ENCODE measurements at regions not wholly inside any gene's neighbourhood (a gene's known extent, or its start where the extent isn't known, plus 50 kb on each side); places are given as distances from the start of the nearest gene placed in this dataset.

DNA sequence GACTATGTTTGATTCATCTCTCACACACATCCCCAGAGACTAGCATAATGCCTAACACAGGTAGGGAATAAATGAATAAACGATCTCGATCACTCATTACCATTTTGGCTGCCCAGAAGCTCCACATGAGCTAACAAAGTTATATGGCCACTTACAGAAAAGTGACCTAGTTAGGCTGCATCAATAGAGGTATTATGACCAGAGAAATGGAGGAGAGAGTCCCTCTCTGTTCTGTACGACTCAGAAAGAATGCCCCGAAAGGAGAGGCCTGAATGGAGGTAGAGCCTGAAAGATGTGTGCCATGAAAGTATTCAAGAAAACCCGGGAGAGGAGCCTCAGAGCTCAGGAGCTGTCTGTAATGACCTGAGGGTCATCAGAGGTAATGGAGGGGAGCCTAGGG lies 208.2 kb upstream of the GRIK3 start:
- H3K4me3 ChIP-seq (replicated peaks; ENCODE audit: insufficient read depth, low read length), result no peak overlapping the region
- H3K27me3 ChIP-seq (ENCODE audit: insufficient read depth, poor library complexity, severe bottlenecking), result no peaks in the 10 kb centered on the region
- TF ChIP-seq SPI1 (IDR thresholded peaks at IDR 0.05; ENCODE audit: borderline replicate concordance, low read depth) (no peak), POLR2AphosphoS5 (IDR thresholded peaks at IDR 0.05; ENCODE audit: low read depth) (no peak), GABPA (IDR thresholded peaks at IDR 0.05; ENCODE audit: low read depth) (no peak)
- TF ChIP-seq, protein P1, sequence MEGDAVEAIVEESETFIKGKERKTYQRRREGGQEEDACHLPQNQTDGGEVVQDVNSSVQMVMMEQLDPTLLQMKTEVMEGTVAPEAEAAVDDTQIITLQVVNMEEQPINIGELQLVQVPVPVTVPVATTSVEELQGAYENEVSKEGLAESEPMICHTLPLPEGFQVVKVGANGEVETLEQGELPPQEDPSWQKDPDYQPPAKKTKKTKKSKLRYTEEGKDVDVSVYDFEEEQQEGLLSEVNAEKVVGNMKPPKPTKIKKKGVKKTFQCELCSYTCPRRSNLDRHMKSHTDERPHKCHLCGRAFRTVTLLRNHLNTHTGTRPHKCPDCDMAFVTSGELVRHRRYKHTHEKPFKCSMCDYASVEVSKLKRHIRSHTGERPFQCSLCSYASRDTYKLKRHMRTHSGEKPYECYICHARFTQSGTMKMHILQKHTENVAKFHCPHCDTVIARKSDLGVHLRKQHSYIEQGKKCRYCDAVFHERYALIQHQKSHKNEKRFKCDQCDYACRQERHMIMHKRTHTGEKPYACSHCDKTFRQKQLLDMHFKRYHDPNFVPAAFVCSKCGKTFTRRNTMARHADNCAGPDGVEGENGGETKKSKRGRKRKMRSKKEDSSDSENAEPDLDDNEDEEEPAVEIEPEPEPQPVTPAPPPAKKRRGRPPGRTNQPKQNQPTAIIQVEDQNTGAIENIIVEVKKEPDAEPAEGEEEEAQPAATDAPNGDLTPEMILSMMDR (IDR thresholded peaks at IDR 0.05; ENCODE audit: insufficient read depth, low read length), result no peak
- TF ChIP-seq, protein P2, sequence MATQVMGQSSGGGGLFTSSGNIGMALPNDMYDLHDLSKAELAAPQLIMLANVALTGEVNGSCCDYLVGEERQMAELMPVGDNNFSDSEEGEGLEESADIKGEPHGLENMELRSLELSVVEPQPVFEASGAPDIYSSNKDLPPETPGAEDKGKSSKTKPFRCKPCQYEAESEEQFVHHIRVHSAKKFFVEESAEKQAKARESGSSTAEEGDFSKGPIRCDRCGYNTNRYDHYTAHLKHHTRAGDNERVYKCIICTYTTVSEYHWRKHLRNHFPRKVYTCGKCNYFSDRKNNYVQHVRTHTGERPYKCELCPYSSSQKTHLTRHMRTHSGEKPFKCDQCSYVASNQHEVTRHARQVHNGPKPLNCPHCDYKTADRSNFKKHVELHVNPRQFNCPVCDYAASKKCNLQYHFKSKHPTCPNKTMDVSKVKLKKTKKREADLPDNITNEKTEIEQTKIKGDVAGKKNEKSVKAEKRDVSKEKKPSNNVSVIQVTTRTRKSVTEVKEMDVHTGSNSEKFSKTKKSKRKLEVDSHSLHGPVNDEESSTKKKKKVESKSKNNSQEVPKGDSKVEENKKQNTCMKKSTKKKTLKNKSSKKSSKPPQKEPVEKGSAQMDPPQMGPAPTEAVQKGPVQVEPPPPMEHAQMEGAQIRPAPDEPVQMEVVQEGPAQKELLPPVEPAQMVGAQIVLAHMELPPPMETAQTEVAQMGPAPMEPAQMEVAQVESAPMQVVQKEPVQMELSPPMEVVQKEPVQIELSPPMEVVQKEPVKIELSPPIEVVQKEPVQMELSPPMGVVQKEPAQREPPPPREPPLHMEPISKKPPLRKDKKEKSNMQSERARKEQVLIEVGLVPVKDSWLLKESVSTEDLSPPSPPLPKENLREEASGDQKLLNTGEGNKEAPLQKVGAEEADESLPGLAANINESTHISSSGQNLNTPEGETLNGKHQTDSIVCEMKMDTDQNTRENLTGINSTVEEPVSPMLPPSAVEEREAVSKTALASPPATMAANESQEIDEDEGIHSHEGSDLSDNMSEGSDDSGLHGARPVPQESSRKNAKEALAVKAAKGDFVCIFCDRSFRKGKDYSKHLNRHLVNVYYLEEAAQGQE (IDR thresholded peaks at IDR 0.05; ENCODE audit: insufficient replicate concordance, low read depth), result no peak
- H3K27ac ChIP-seq (replicated peaks), result no peak overlapping the region
- DNase-seq (ENCODE audit: low read depth in 1 of 2, low spot score in 1 of 2), result no peak

DNA sequence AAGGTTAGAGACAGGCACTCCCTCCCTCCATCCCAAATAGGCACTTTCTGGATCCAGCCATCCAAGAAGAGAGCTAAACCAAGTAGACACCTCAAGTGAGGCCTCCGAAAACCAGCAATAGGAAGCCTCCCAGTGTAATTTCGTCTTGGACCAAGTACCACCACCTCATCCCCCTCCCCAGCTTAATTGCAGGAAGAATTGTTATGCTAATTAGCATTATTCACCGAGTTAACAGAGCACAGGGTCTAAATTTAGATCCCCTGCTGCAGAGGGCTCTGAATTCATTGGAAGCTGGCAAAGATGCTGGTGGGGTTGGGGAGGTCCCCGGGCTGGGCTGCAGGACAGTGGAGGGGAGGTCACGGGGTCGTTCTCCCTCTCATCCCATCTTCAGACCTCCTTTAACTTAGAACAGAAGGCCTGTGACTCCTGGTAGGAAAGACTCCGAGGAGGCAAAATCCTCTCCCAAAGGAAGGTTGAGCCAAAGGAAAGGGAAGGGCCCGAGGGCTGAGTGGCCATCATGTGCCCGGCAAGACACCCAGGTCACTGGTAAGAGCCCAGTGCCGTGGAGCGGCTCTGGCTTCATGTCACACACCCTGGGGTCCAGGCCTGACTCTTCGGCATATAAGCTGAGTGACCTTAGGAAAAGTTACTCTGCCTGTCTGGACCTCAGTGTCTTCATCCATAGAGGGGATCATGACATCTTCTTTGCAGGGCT lies 209.2 kb upstream of the GRIK3 start:
- no peak overlapping the region for H3K4me3 ChIP-seq (replicated peaks; ENCODE audit: insufficient read depth, low read length)
- no peaks in the 10 kb centered on the region for H3K27me3 ChIP-seq (ENCODE audit: insufficient read depth, poor library complexity, severe bottlenecking)
- TF ChIP-seq SPI1 (IDR thresholded peaks at IDR 0.05; ENCODE audit: borderline replicate concordance, low read depth), result no peak
- TF ChIP-seq POLR2AphosphoS5 (IDR thresholded peaks at IDR 0.05; ENCODE audit: low read depth), result no peak
- TF ChIP-seq GABPA (IDR thresholded peaks at IDR 0.05; ENCODE audit: low read depth), result no peak
- TF ChIP-seq, protein P1 (IDR thresholded peaks at IDR 0.05; ENCODE audit: insufficient read depth, low read length), result no peak
- TF ChIP-seq, protein P2 (IDR thresholded peaks at IDR 0.05; ENCODE audit: insufficient replicate concordance, low read depth), result no peak
- H3K27ac ChIP-seq (replicated peaks), result no peak overlapping the region
- DNase-seq (ENCODE audit: low read depth in 1 of 2, low spot score in 1 of 2), result no peak

DNA sequence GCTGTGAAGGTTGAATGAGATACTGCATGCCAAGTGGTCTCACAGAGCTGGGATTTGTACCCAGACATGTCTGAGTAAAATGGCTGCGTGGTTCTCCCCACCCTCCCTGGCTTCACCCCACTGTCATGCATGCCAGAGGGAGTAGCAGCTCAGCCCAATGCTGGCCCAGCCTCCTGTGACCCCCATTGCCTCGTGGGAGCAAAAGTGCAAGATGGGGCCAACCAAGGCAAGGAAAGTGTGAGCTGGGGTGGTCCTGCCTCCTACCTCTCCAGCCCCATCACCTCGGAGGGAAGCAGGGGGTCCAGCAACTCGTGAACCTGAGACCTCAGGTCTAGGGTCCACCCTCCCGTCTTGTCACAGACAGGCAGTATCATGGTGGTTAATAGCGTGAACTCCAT lies 209.8 kb upstream of the GRIK3 start:
- TF ChIP-seq, protein P1 (IDR thresholded peaks at IDR 0.05; ENCODE audit: insufficient read depth, low read length), result no peak
- no peak for TF ChIP-seq POLR2AphosphoS5 (IDR thresholded peaks at IDR 0.05; ENCODE audit: low read depth)
- H3K4me3 ChIP-seq (replicated peaks; ENCODE audit: insufficient read depth, low read length), result no peak overlapping the region
- H3K27me3 ChIP-seq (ENCODE audit: insufficient read depth, poor library complexity, severe bottlenecking), result no peaks in the 10 kb centered on the region
- no peak overlapping the region for H3K27ac ChIP-seq (replicated peaks)
- DNase-seq (ENCODE audit: low read depth in 1 of 2, low spot score in 1 of 2), result no peak

DNA sequence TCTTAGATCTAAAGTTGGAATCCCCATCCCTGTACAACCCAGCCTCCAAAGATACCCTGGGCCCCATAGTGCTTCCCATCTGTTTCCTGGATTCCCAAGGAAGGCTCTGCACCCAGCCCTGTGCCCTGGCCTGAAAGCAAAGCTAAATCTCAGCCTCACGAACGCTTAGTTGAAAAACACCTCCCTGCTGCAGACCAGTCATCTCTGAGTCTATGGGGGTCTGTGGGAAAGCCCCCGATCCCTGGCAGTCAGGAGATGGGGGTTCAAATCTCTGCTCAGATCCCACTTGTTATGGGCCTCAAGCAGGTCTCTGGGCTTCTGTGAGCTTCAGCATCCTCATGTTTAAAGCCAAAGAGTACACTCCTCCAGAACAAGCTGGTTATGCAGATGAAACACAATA lies 210.5 kb upstream of the GRIK3 start:
- no peak overlapping the region for H3K27ac ChIP-seq (replicated peaks)
- DNase-seq (ENCODE audit: low read depth in 1 of 2, low spot score in 1 of 2), result no peak
- no peak overlapping the region for H3K4me3 ChIP-seq (replicated peaks; ENCODE audit: insufficient read depth, low read length)
- TF ChIP-seq, protein P2 (IDR thresholded peaks at IDR 0.05; ENCODE audit: insufficient replicate concordance, low read depth), result no peak
- no peaks in the 10 kb centered on the region for H3K27me3 ChIP-seq (ENCODE audit: insufficient read depth, poor library complexity, severe bottlenecking)
